Astrocyte of the spinal cord (primary cell): ENCODE measurements at regions not wholly inside any gene's neighbourhood (a gene's known extent, or its start where the extent isn't known, plus 50 kb on each side); places are given as distances from the start of the nearest gene placed in this dataset.
"Not testable (repeated sequence)": the region's sequence is repeated elsewhere in the genome, so short reads cannot be mapped to it uniquely, and the experiment has no call there.

Experiments used
- DNase-seq: peaks from one replicate; pipeline ENCODE4 v3.0.0; 2011; ENCODE audit warnings: low read depth, low spot score
- H3K4me3 ChIP-seq: 2 replicates; pipeline ENCODE4 v1.5.1; 2011; ENCODE audit warnings: low read depth, mild to moderate bottlenecking, low read length, moderate library complexity
- in situ Hi-C: cut with HindIII; loops from 2 replicates; pipeline ENCODE4 v1.10.0; 2017; ENCODE audit warnings: low sequenced_read_pairs
- TF ChIP-seq, protein P1 (sequence below): IDR thresholded peaks from 2 replicates; pipeline ENCODE4 v1.5.1; 2012; ENCODE audit warnings: low read depth, mild to moderate bottlenecking, low read length, inconsistent platforms

DNA sequence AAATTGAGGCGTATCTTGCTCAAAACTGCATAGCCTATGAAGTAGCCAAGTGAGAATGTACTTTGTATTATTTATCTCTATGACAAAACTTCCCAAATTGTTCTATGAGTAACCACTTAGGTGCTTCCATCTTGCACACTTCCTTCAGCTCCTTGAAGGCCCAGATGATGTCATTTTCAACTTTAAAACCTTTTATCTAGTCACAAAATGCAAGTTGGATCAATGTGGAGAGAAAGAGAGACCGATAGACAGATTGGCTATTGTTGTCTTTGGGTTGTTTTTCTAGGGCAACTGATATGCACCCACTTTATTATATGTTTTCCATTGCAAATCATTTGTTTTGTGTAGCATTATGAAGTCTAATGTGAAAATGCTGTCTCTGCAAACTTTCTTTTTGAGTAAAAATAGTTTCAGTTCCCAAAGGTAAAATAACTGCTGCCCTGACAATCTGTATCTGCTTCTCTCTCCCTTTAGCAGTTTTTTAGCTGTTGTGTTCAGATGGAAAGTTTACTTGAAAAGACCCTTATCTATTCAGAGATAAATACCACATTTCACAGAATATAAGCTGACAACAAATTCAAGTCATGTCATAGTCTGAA lies 73.7 kb upstream of the CITED2 start:
- no peak overlapping the region for H3K4me3 ChIP-seq
- TF ChIP-seq, protein P1, sequence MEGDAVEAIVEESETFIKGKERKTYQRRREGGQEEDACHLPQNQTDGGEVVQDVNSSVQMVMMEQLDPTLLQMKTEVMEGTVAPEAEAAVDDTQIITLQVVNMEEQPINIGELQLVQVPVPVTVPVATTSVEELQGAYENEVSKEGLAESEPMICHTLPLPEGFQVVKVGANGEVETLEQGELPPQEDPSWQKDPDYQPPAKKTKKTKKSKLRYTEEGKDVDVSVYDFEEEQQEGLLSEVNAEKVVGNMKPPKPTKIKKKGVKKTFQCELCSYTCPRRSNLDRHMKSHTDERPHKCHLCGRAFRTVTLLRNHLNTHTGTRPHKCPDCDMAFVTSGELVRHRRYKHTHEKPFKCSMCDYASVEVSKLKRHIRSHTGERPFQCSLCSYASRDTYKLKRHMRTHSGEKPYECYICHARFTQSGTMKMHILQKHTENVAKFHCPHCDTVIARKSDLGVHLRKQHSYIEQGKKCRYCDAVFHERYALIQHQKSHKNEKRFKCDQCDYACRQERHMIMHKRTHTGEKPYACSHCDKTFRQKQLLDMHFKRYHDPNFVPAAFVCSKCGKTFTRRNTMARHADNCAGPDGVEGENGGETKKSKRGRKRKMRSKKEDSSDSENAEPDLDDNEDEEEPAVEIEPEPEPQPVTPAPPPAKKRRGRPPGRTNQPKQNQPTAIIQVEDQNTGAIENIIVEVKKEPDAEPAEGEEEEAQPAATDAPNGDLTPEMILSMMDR = no peak
- peak; percentile 5 for DNase-seq
- in situ Hi-C loops = no loop called here

DNA sequence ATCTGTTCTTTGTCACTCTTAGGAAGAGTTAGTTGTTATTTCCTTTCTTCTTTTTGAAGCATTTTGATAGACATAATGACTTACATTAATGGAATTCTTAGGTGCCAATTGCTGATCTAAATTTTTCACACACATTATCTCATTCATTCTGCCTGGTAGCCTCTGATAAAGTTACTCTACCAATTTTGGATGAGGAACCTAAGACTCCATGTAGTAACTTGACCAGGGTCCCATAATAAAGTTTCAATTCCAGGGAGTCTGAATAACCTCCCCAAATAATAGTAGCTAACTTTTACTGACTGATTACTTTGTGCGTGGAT lies 73.2 kb upstream of the CITED2 start:
- no peak for DNase-seq
- no peak overlapping the region for H3K4me3 ChIP-seq
- in situ Hi-C loops = no loop called here
- TF ChIP-seq, protein P1 = no peak

DNA sequence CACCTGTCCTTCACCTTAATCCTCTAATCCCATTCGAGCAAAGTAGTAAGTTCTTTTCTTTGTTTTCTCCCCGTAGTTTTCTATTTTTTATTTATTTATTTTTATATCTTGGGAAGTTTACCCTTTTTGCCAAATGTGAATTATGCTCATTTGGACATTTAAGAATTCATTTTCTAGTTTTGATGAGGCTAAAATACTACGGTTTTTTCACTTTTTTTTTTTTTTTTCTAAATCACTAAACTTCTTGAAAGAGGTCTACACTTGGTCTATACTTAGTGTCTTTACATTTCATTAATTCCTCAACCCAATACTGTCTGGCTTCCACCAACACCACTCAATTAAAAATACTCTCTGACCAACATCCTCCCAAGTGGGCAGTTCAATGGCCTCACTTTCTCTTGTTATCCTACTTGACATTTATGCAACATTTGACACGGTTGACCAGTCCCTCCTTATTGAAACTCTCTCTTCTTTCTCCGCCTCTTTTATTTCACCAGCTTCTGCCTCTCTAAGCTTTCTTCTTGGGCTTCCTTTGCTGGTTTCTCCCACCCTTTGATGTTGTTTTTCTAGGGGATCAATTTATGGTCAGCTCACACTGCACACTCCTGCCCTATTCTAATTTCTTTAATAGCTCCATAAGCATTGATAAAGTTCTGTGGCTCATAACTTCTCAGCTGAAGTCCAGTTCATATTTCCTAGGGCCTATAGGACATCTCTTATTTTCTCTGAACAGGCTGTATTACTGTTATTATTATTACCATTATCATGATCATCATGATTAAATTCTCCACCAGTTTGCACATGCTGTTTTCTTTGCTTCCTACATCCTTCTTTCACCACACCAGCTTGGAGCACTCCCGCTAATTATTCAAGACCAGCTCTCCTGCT lies 72.6 kb upstream of the CITED2 start:
- TF ChIP-seq, protein P1 = no peak
- no peak overlapping the region for H3K4me3 ChIP-seq
- no peak for DNase-seq
- in situ Hi-C loops = no loop called here

- in situ Hi-C loops = no loop called here
- DNase-seq = no peak
- H3K4me3 ChIP-seq = no peak overlapping the region
- TF ChIP-seq, protein P1 = no peak
These were observed 71.8 kb upstream of the CITED2 start for GRCh38 chr6:139446138-139446715.

DNA sequence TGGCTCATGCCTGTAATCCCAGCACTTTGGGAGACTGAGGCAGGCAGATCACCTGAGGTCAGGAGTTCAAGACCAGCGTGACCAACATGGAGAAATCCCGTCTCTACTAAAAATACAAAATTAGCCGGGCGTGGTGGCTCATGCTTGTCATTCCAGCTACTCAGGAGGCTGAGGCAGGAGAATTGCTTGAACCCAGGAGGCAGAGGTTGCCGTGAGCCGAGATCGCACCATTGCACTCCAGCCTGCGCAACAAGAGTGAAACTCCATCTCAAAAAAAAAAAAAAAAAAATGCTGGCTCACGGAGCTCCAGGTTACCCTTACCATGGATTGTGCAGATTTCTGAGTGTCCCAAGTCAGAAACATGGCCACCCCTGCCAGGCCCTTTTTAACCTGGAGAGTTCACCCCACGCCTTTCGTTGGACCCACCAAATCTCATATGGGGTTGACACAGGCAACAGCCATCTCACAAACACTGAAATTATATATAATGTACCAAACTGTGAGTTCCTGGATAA lies 69.9 kb upstream of the CITED2 start:
- in situ Hi-C loops, H3K4me3 ChIP-seq, DNase-seq: not testable (repeated sequence)

GRCh38 chr6:139443231-139444112 lies 69.0 kb upstream of the CITED2 start:
- in situ Hi-C loops = no loop called here
- no peak overlapping the region for H3K4me3 ChIP-seq
- TF ChIP-seq, protein P1 = no peak
- DNase-seq = peak; percentile 28
